Keratinocyte (primary cell): ENCODE measurements at regions not wholly inside any gene's neighbourhood (a gene's known extent, or its start where the extent isn't known, plus 50 kb on each side); places are given as distances from the start of the nearest gene placed in this dataset.

ENCODE experiments used
- EZH2 ChIP-seq: IDR thresholded peaks from one replicate; pipeline ENCODE4 v1.6.1; 2012; ENCODE audit warnings: inconsistent platforms, mild to moderate bottlenecking, low read length, moderate library complexity
- TF ChIP-seq, protein P1 (sequence below), 3 experiments: IDR thresholded peaks in 1 of 3; conservative IDR thresholded peaks in 1 of 3; optimal IDR thresholded peaks in 1 of 3; 2 replicates in 2 of 3; 3 replicates in 1 of 3; pipeline versions ENCODE3 to v1.5.1; 2011; ENCODE audit warnings: low read length in 3 of 3, mild to moderate bottlenecking in 3 of 3, moderate library complexity in 2 of 3, control low read depth in 1 of 3, inconsistent platforms in 1 of 3; ENCODE audit not compliant: insufficient read depth in 2 of 3; ENCODE audit errors: extremely low read depth in 1 of 3

- TF ChIP-seq, protein P1, sequence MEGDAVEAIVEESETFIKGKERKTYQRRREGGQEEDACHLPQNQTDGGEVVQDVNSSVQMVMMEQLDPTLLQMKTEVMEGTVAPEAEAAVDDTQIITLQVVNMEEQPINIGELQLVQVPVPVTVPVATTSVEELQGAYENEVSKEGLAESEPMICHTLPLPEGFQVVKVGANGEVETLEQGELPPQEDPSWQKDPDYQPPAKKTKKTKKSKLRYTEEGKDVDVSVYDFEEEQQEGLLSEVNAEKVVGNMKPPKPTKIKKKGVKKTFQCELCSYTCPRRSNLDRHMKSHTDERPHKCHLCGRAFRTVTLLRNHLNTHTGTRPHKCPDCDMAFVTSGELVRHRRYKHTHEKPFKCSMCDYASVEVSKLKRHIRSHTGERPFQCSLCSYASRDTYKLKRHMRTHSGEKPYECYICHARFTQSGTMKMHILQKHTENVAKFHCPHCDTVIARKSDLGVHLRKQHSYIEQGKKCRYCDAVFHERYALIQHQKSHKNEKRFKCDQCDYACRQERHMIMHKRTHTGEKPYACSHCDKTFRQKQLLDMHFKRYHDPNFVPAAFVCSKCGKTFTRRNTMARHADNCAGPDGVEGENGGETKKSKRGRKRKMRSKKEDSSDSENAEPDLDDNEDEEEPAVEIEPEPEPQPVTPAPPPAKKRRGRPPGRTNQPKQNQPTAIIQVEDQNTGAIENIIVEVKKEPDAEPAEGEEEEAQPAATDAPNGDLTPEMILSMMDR (optimal IDR thresholded peaks at IDR 0.05 in 1 of 3, IDR thresholded peaks at IDR 0.05 in 1 of 3, conservative IDR thresholded peaks at IDR 0.05 in 1 of 3; ENCODE audit: extremely low read depth in 1 of 3, insufficient read depth in 2 of 3, low read length in 3 of 3): no peak
- no peak for TF ChIP-seq EZH2
These were observed 258.3 kb downstream of the DOK5 start for GRCh38 chr20:54733687-54734086.
